Kidney (tissue), 13 donors: ENCODE measurements at regions not wholly inside any gene's neighbourhood (a gene's known extent, or its start where the extent isn't known, plus 50 kb on each side); places are given as distances from the start of the nearest gene placed in this dataset.

Experiments
- DNase-seq, 5 donors: peaks; one replicate each; pipeline ENCODE4 v3.0.0-alpha.2; 2013 to 2020
- FAIRE-seq: peaks from 2 replicates; lab custom pipeline; 2012; peaks lifted over from hg19 to GRCh38; lab: Jason Lieb, UNC
- H3K27ac ChIP-seq, 2 donors: one replicate each; pipeline ENCODE4 v1.7.0; 2013; ENCODE audit warnings: low read depth in 2 of 2, low read length in 2 of 2, inconsistent platforms in 1 of 2
- H3K27me3 ChIP-seq: one replicate; pipeline ENCODE4 v1.7.1; 2013; ENCODE audit warnings: low read length, inconsistent platforms; ENCODE audit not compliant: control insufficient read depth, insufficient read depth
- H3K36me3 ChIP-seq, 3 donors: one replicate each; pipeline versions ENCODE4 v1.7.0 to v1.7.1; 2013; ENCODE audit warnings: low read length in 3 of 3, control low read depth in 1 of 3, inconsistent platforms in 1 of 3; ENCODE audit not compliant: insufficient read depth in 3 of 3, control insufficient read depth in 2 of 3
- H3K4me1 ChIP-seq, 3 donors: one replicate each; pipeline versions ENCODE4 v1.7.0 to v1.7.1; 2013; ENCODE audit warnings: low read length in 3 of 3, inconsistent platforms in 1 of 3, low read depth in 1 of 3; ENCODE audit not compliant: control insufficient read depth in 2 of 3, insufficient read depth in 2 of 3
- H3K4me3 ChIP-seq, 3 donors: one replicate each; pipeline versions ENCODE4 v1.7.0 to v1.8.1; 2013; ENCODE audit warnings: low read length in 3 of 3, control low read depth in 1 of 3, inconsistent platforms in 1 of 3
- H3K9ac ChIP-seq, 3 donors: one replicate each; pipeline versions ENCODE4 v1.7.0 to v1.7.1; 2013; ENCODE audit warnings: low read length in 3 of 3, control low read depth in 1 of 3, inconsistent platforms in 1 of 3
- H3K9me3 ChIP-seq, 3 donors: one replicate each; pipeline versions ENCODE4 v1.7.0 to v1.7.1; 2013; ENCODE audit warnings: low read length in 3 of 3, control low read depth in 1 of 3, inconsistent platforms in 1 of 3; ENCODE audit not compliant: control insufficient read depth in 2 of 3, insufficient read depth in 1 of 3
- CTCF ChIP-seq: IDR thresholded peaks from 3 replicates; pipeline ENCODE4 v1.5.1; 2012; ENCODE audit warnings: mild to moderate bottlenecking, moderate library complexity, borderline replicate concordance; ENCODE audit not compliant: insufficient read depth; ENCODE audit errors: extremely low read depth
- intact Hi-C: fragments of 100-400 bp; cut with DNase I; formaldehyde crosslinking; loops from one replicate; pipeline ENCODE4 v1.11.1; 2022
- donor health status: control.
- donor health status: control.
- donor health status: control.
- donor health status: control.
- donor health status: control.
- donor health status: DM: yes; HTN: yes; CAD: no.
- donor health status: Normal renal cell carcinoma (clear cell type).

- H3K9me3 ChIP-seq, result no peaks in the 10 kb centered on the region
- no peak overlapping the region for H3K4me3 ChIP-seq
- H3K27ac ChIP-seq, result no peak overlapping the region
- FAIRE-seq (no peak), DNase-seq (no peak)
- intact Hi-C loops, result no loop called here
- H3K9ac ChIP-seq, result no peak overlapping the region
- H3K27me3 ChIP-seq, result no peaks in the 10 kb centered on the region
- no peaks in the 10 kb centered on the region for H3K4me1 ChIP-seq
- TF ChIP-seq CTCF, result no peak
- H3K36me3 ChIP-seq, result no peaks in the 10 kb centered on the region
Measured at GRCh38 chr7:49631071-49631815, 142.2 kb upstream of the VWC2 start.

GRCh38 chr7:49631960-49632359 is 141.5 kb upstream of the VWC2 start:
- no peak overlapping the region for H3K9ac ChIP-seq
- no peaks in the 10 kb centered on the region for H3K36me3 ChIP-seq
- H3K9me3 ChIP-seq, result no peaks in the 10 kb centered on the region
- DNase-seq (no peak), FAIRE-seq (no peak)
- H3K27ac ChIP-seq, result no peak overlapping the region
- TF ChIP-seq CTCF, result no peak
- H3K27me3 ChIP-seq, result no peaks in the 10 kb centered on the region
- H3K4me1 ChIP-seq, result no peaks in the 10 kb centered on the region
- H3K4me3 ChIP-seq, result no peak overlapping the region
- intact Hi-C loops, result no loop called here

DNA sequence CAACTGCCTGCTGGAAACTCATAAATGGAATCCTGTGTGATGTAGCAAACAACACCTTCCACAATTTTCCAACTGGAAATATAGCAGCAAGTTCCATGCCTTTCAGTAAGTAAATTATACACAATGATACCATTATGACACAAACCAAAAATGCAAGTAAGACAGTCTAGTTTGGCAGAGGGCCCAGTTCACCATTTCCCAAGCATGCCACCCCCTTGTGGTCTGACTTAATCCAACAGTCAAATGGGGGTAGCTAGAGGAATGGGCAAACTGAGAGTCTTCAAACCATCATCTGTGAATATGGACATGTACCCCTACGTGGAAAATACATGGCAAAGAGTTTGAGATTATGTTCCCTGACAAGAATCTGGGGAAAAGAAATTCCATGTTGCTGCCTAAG is 137.6 kb upstream of the VWC2 start:
- no peaks in the 10 kb centered on the region for H3K4me1 ChIP-seq
- no peaks in the 10 kb centered on the region for H3K27me3 ChIP-seq
- H3K4me3 ChIP-seq, result no peak overlapping the region
- TF ChIP-seq CTCF, result no peak
- no peak for DNase-seq
- intact Hi-C loops, result no loop called here
- no peak for FAIRE-seq
- H3K27ac ChIP-seq, result no peak overlapping the region
- no peak overlapping the region for H3K9ac ChIP-seq
- H3K36me3 ChIP-seq, result no peaks in the 10 kb centered on the region
- H3K9me3 ChIP-seq, result no peaks in the 10 kb centered on the region

- TF ChIP-seq CTCF, result no peak
- no peak for DNase-seq
- no peaks in the 10 kb centered on the region for H3K9me3 ChIP-seq
- no peak overlapping the region for H3K4me3 ChIP-seq
- FAIRE-seq, result no peak
- no peaks in the 10 kb centered on the region for H3K27me3 ChIP-seq
- intact Hi-C loops, result no loop called here
- no peaks in the 10 kb centered on the region for H3K4me1 ChIP-seq
- no peak overlapping the region for H3K9ac ChIP-seq
- H3K36me3 ChIP-seq, result no peaks in the 10 kb centered on the region
- H3K27ac ChIP-seq, result no peak overlapping the region
Measured at GRCh38 chr7:49636400-49636799, 137.0 kb upstream of the VWC2 start.
